KMS-11 (cell line): ENCODE measurements at regions not wholly inside any gene's neighbourhood (a gene's known extent, or its start where the extent isn't known, plus 50 kb on each side); places are given as distances from the start of the nearest gene placed in this dataset.
"Not testable (repeated sequence)": the region's sequence is repeated elsewhere in the genome, so short reads cannot be mapped to it uniquely, and the experiment has no call there.

Experiments
- H2AFZ ChIP-seq: fragments of 200-600 bp; sonication (generic); 2 replicates; pipeline ENCODE4 v1.6.1; 2016; ENCODE audit warnings: antibody characterized with exemption, mixed run types, low read depth
- H3K27ac ChIP-seq: fragments of 200-600 bp; sonication (generic); 2 replicates; pipeline ENCODE4 v1.6.1; 2016; ENCODE audit warnings: mild to moderate bottlenecking, mixed run types
- H3K27me3 ChIP-seq: fragments of 200-600 bp; sonication (generic); 2 replicates; pipeline ENCODE4 v1.6.1; 2017; ENCODE audit warnings: mild to moderate bottlenecking, low read depth, mixed run types, moderate library complexity; ENCODE audit not compliant: insufficient read depth
- H3K36me3 ChIP-seq: fragments of 200-600 bp; sonication (generic); 2 replicates; pipeline ENCODE4 v1.6.1; 2017; ENCODE audit warnings: mild to moderate bottlenecking, mixed run types; ENCODE audit not compliant: insufficient read depth
- H3K4me1 ChIP-seq: fragments of 200-600 bp; sonication (generic); 2 replicates; pipeline ENCODE4 v1.6.1; 2016; ENCODE audit warnings: mild to moderate bottlenecking, low read depth, mixed run types; ENCODE audit not compliant: poor library complexity, severe bottlenecking
- H3K4me2 ChIP-seq: fragments of 200-600 bp; sonication (generic); 2 replicates; pipeline ENCODE4 v1.7.0; 2016; ENCODE audit warnings: mild to moderate bottlenecking, mixed run types
- H3K4me3 ChIP-seq: fragments of 200-600 bp; sonication (generic); IDR thresholded peaks from 2 replicates; pipeline ENCODE4 v1.6.1; 2017; ENCODE audit warnings: low read depth, low read length, mixed read lengths; ENCODE audit not compliant: insufficient read depth
- H3K79me2 ChIP-seq: fragments of 200-600 bp; sonication (generic); 2 replicates; pipeline ENCODE4 v1.6.1; 2016; ENCODE audit warnings: low read depth, mixed run types; ENCODE audit not compliant: insufficient read depth
- H3K9ac ChIP-seq: fragments of 200-600 bp; sonication (generic); 2 replicates; pipeline ENCODE4 v1.6.1; 2016; ENCODE audit warnings: mild to moderate bottlenecking, mixed run types
- H4K20me1 ChIP-seq: fragments of 200-600 bp; sonication (generic); 2 replicates; pipeline ENCODE4 v1.6.1; 2016; ENCODE audit warnings: mild to moderate bottlenecking, mixed run types; ENCODE audit not compliant: insufficient read depth
- CTCF ChIP-seq: fragments of 200-600 bp; sonication (generic); conservative IDR thresholded peaks from 2 replicates; pipeline ENCODE4 v1.6.1; 2017; ENCODE audit warnings: low read depth, mild to moderate bottlenecking, antibody characterized with exemption, low read length, moderate library complexity, mixed read lengths

GRCh38 chr16:17963185-17963836 lies 373.2 kb downstream of the NPIPA8 start:
- Histone ChIP-seq H3K27me3 (no peaks in the 10 kb centered on the region), H3K79me2 (no peaks in the 10 kb centered on the region), H3K27ac (no peak overlapping the region), H3K4me2 (no peak overlapping the region), H3K4me1 (no peaks in the 10 kb centered on the region), H3K4me3 (no peak overlapping the region), H3K9ac (no peak overlapping the region), H2AFZ (no peak overlapping the region), H3K36me3 (no peaks in the 10 kb centered on the region), H4K20me1 (no peaks in the 10 kb centered on the region)
- no peak for TF ChIP-seq CTCF

- H2AFZ ChIP-seq = no peak overlapping the region
- H3K27me3 ChIP-seq = no peaks in the 10 kb centered on the region
- no peaks in the 10 kb centered on the region for H3K79me2 ChIP-seq
- no peaks in the 10 kb centered on the region for H3K4me1 ChIP-seq
- no peaks in the 10 kb centered on the region for H3K36me3 ChIP-seq
- no peak overlapping the region for H3K4me3 ChIP-seq
- no peak for TF ChIP-seq CTCF
- H3K9ac ChIP-seq = no peak overlapping the region
- no peak overlapping the region for H3K27ac ChIP-seq
- no peaks in the 10 kb centered on the region for H4K20me1 ChIP-seq
- no peak overlapping the region for H3K4me2 ChIP-seq
Measured at GRCh38 chr16:17962726-17963125, 373.8 kb downstream of the NPIPA8 start.

GRCh38 chr16:17961822-17962221 lies 374.7 kb downstream of the NPIPA8 start:
- not testable (repeated sequence) for H3K9ac ChIP-seq, H4K20me1 ChIP-seq

GRCh38 chr16:17951378-17951777 lies 385.2 kb downstream of the NPIPA8 start:
- no peaks in the 10 kb centered on the region for H3K36me3 ChIP-seq
- no peak for TF ChIP-seq CTCF
- no peaks in the 10 kb centered on the region for H3K27me3 ChIP-seq
- H3K27ac ChIP-seq = no peak overlapping the region
- no peak overlapping the region for H3K4me2 ChIP-seq
- H2AFZ ChIP-seq = no peak overlapping the region
- H3K9ac ChIP-seq = no peak overlapping the region
- H3K4me1 ChIP-seq = no peaks in the 10 kb centered on the region
- no peak overlapping the region for H3K4me3 ChIP-seq
- no peaks in the 10 kb centered on the region for H3K79me2 ChIP-seq
- no peaks in the 10 kb centered on the region for H4K20me1 ChIP-seq

More at GRCh38 chr16:17961822-17962221, 374.7 kb downstream of the NPIPA8 start:
- H3K4me1 ChIP-seq, H3K4me2 ChIP-seq, H3K27me3 ChIP-seq, H2AFZ ChIP-seq, H3K4me3 ChIP-seq, H3K79me2 ChIP-seq, H3K36me3 ChIP-seq, H3K27ac ChIP-seq: not testable (repeated sequence)

- Histone ChIP-seq H3K4me2 (no peak overlapping the region), H3K79me2 (no peaks in the 10 kb centered on the region), H3K36me3 (no peaks in the 10 kb centered on the region), H4K20me1 (no peaks in the 10 kb centered on the region), H3K4me3 (no peak overlapping the region), H3K4me1 (no peaks in the 10 kb centered on the region), H3K27ac (no peak overlapping the region), H3K27me3 (no peaks in the 10 kb centered on the region), H3K9ac (no peak overlapping the region), H2AFZ (no peak overlapping the region)
- no peak for TF ChIP-seq CTCF
Measured at GRCh38 chr16:17949982-17950250, 386.6 kb downstream of the NPIPA8 start.
